NT2/D1 (cell line): ENCODE measurements at regions not wholly inside any gene's neighbourhood (a gene's known extent, or its start where the extent isn't known, plus 50 kb on each side); places are given as distances from the start of the nearest gene placed in this dataset.

Experiments
- SUZ12 ChIP-seq: IDR thresholded peaks from 2 replicates; pipeline ENCODE4 v1.6.1; 2011; ENCODE audit not compliant: insufficient read length, insufficient read depth; ENCODE audit errors: extremely low read depth
- YY1 ChIP-seq: IDR thresholded peaks from 2 replicates; pipeline ENCODE4 v1.6.1; 2011; ENCODE audit not compliant: insufficient read length, insufficient read depth

- no peak for TF ChIP-seq YY1
- no peak for TF ChIP-seq SUZ12
Measured at GRCh38 chr9:119945686-119946085, 576.5 kb upstream of the BRINP1 start.
